ENCODE measurements at regions not wholly inside any gene's neighbourhood (a gene's known extent, or its start where the extent isn't known, plus 50 kb on each side); places are given as distances from the start of the nearest gene placed in this dataset.

DNA sequence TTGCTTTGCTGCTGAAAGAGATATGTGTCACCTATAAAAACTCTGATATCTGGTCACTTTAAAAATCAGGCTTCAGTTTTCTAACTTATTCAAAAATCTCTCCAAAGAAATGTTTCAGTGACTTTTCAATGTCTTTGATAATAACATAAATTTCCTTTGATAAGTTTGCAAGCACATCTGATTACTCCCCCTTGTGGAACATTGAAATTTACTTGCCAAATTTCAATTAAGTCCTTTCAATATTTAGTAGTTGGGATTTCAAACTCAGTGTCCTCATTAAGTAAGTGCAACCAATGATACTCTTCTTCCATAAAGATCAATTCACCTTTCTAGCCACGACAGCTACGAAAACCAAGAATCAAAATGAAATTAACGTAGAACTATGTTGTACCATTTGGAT is 151.3 kb upstream of the FAM47C start:
- TF ChIP-seq NFIC (IDR thresholded peaks at IDR 0.05) (no peak), EP300 (IDR thresholded peaks at IDR 0.05; ENCODE audit: borderline replicate concordance) (no peak), CEBPB (IDR thresholded peaks at IDR 0.05) (no peak), RAD21 (IDR thresholded peaks at IDR 0.05; ENCODE audit: low read depth) (no peak), ZBTB7A (IDR thresholded peaks at IDR 0.05; ENCODE audit: low read depth) (no peak)

DNA sequence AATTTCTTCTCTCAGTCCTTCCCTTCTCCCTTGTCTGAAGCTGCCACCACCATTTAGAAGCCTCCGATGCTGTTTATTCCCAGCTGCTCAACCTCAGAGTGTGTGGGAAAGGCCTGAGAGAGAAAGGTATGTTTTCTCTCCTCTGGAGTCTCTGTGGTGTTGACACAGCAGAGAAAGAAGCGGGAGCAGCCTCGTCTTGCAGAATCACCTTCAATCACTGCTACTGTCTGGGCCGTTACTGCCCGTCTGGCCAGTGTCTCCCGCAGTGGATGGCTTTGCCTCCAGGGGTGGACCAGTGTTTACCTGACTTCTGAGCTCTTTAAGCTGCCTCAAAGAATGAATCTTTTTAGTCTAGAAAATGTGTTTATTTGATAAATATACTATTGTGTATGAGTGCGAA is 148.9 kb upstream of the FAM47C start:
- TF ChIP-seq, protein P1, sequence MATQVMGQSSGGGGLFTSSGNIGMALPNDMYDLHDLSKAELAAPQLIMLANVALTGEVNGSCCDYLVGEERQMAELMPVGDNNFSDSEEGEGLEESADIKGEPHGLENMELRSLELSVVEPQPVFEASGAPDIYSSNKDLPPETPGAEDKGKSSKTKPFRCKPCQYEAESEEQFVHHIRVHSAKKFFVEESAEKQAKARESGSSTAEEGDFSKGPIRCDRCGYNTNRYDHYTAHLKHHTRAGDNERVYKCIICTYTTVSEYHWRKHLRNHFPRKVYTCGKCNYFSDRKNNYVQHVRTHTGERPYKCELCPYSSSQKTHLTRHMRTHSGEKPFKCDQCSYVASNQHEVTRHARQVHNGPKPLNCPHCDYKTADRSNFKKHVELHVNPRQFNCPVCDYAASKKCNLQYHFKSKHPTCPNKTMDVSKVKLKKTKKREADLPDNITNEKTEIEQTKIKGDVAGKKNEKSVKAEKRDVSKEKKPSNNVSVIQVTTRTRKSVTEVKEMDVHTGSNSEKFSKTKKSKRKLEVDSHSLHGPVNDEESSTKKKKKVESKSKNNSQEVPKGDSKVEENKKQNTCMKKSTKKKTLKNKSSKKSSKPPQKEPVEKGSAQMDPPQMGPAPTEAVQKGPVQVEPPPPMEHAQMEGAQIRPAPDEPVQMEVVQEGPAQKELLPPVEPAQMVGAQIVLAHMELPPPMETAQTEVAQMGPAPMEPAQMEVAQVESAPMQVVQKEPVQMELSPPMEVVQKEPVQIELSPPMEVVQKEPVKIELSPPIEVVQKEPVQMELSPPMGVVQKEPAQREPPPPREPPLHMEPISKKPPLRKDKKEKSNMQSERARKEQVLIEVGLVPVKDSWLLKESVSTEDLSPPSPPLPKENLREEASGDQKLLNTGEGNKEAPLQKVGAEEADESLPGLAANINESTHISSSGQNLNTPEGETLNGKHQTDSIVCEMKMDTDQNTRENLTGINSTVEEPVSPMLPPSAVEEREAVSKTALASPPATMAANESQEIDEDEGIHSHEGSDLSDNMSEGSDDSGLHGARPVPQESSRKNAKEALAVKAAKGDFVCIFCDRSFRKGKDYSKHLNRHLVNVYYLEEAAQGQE (IDR thresholded peaks at IDR 0.05; ENCODE audit: low read depth) = no peak

DNA sequence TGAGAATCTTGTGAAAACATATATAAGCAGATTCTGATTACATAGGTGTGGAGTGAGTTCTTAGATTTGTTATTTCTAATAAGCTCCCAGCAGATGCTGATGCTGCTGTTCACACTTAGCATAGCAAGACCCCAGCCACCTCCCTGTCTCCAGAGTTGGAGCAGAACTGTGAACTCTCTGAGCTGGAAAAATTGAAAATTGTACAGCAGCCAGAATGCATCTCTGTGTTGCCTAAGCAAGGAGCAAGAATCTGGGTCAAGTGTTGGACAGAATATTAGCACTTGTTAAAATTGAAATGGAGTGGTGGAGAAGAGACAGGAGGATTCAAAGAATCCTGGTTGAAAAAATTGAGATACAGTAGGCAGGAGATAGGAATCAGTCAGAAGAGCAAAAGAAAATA is 146.6 kb upstream of the FAM47C start:
- TF ChIP-seq ZBTB7A (IDR thresholded peaks at IDR 0.05; ENCODE audit: low read depth) (no peak), CREB1 (IDR thresholded peaks at IDR 0.05; ENCODE audit: low read depth) (no peak)

DNA sequence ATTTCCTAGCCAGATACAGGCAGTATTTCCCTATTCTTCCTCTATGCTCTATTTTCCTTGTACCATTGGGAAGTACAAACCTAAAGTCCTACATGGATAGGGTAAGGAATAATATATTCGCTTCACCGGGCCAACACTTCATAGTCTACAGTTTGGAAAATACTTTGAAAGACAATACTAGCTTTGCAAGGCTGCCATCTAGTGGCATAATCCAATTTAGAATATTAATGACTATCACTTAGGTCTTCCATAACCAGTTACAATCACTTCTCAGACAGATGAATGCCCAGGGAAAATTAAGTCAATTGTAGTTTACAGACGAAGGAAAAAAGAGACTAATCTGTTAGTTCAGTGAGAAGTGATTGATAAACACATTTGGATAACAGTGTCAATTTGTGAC is 141.0 kb upstream of the FAM47C start:
- no peak for TF ChIP-seq TCF12 (IDR thresholded peaks at IDR 0.05; ENCODE audit: low read depth)
- TF ChIP-seq, protein P1 (IDR thresholded peaks at IDR 0.05; ENCODE audit: low read depth) = no peak
- peak; percentile 50 for TF ChIP-seq RAD21 (IDR thresholded peaks at IDR 0.05; ENCODE audit: low read depth)

DNA sequence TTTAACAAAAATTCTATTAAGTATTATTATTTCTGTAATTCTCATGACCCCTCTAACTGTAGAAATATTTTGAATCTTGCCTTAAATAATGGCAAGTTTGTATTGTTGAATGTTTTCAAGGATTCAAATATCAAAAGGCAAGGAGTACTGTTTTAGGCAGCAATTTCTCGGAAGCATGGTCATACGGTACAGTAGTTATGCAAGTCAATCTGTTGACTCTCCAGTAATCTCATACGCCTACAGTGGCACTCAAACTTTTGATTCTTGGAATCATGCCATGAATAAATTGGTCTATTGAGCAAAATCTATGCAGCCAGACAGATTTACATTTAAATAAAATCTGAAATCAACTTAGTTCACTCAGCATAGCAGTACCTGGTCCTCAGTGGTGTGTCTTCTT is 139.6 kb upstream of the FAM47C start:
- no peak for TF ChIP-seq TEAD4 (IDR thresholded peaks at IDR 0.05)
- no peak for TF ChIP-seq TCF12 (IDR thresholded peaks at IDR 0.05; ENCODE audit: low read depth)
- no peak for TF ChIP-seq EGR1 (IDR thresholded peaks at IDR 0.05)
- no peak for TF ChIP-seq YY1 (IDR thresholded peaks at IDR 0.05; ENCODE audit: low read depth)
- TF ChIP-seq, protein P2, sequence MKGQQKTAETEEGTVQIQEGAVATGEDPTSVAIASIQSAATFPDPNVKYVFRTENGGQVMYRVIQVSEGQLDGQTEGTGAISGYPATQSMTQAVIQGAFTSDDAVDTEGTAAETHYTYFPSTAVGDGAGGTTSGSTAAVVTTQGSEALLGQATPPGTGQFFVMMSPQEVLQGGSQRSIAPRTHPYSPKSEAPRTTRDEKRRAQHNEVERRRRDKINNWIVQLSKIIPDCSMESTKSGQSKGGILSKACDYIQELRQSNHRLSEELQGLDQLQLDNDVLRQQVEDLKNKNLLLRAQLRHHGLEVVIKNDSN (IDR thresholded peaks at IDR 0.05) = no peak
- TF ChIP-seq, protein P1 (IDR thresholded peaks at IDR 0.05; ENCODE audit: low read depth) = no peak
- TF ChIP-seq EP300 (IDR thresholded peaks at IDR 0.05; ENCODE audit: borderline replicate concordance) = no peak
- TF ChIP-seq ZBTB7A (IDR thresholded peaks at IDR 0.05; ENCODE audit: low read depth) = no peak

DNA sequence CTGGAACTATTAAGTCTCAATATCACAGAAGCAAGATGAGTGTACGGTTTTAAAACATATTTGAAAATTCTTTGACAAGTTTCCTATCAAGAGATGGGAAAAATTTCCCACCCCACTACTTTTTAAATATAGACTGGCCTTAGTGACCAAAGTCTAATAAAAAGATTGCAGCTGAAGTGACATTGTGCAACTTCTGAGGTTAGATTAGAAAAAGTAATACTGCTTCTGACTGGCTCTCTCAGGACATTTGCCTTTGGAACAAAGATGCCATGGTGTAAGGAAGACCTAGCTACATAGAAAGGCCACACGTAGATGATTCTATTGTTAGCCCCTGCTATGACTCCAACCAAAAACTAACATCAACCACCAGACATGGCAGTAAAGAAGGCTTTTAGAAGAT is 138.7 kb upstream of the FAM47C start:
- TF ChIP-seq NFIC (IDR thresholded peaks at IDR 0.05) (no peak), TCF12 (IDR thresholded peaks at IDR 0.05; ENCODE audit: low read depth) (no peak), RAD21 (IDR thresholded peaks at IDR 0.05; ENCODE audit: low read depth) (no peak), ZBTB7A (IDR thresholded peaks at IDR 0.05; ENCODE audit: low read depth) (no peak)
- TF ChIP-seq, protein P2 (IDR thresholded peaks at IDR 0.05) = no peak

DNA sequence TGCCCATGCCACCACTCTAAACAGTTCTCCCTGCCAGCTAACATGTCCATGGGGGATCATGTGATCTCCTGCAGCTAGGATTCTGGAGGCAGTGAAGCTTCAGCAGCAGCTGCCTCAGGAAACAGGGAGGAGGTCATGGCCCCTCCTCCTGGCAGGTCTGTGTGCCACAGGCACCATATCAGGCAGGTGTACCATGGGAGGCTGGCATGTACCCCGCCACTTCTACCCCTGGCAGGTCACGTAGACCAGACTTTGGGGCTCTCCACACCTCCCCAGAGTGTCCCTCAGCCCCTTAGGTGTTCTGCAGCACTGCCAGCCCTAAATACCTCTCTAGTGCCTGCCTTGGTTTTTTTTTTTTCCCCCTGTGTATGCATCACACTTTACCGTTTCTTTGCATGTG is 110.5 kb upstream of the FAM47C start:
- no peak for TF ChIP-seq TCF12 (IDR thresholded peaks at IDR 0.05; ENCODE audit: low read depth)
- TF ChIP-seq YY1 (IDR thresholded peaks at IDR 0.05; ENCODE audit: low read depth) = no peak
- TF ChIP-seq, protein P3, sequence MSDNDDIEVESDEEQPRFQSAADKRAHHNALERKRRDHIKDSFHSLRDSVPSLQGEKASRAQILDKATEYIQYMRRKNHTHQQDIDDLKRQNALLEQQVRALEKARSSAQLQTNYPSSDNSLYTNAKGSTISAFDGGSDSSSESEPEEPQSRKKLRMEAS (IDR thresholded peaks at IDR 0.05) = no peak
- TF ChIP-seq TEAD4 (IDR thresholded peaks at IDR 0.05) = no peak
- TF ChIP-seq, protein P1 (IDR thresholded peaks at IDR 0.05; ENCODE audit: low read depth) = no peak
- no peak for TF ChIP-seq FOXM1 (IDR thresholded peaks at IDR 0.05; ENCODE audit: borderline replicate concordance, low read depth)
- no peak for TF ChIP-seq CEBPB (IDR thresholded peaks at IDR 0.05)
- TF ChIP-seq EP300 (IDR thresholded peaks at IDR 0.05; ENCODE audit: borderline replicate concordance) = no peak
- no peak for TF ChIP-seq RAD21 (IDR thresholded peaks at IDR 0.05; ENCODE audit: low read depth)
- TF ChIP-seq TAF1 (IDR thresholded peaks at IDR 0.05; ENCODE audit: low read depth) = no peak
- TF ChIP-seq, protein P2 (IDR thresholded peaks at IDR 0.05) = no peak
- TF ChIP-seq ZBTB7A (IDR thresholded peaks at IDR 0.05; ENCODE audit: low read depth) = no peak
- TF ChIP-seq NFIC (IDR thresholded peaks at IDR 0.05) = no peak

All from Ishikawa (cell line).